Right lobe of liver (tissue), 6 donors: ENCODE measurements at regions not wholly inside any gene's neighbourhood (a gene's known extent, or its start where the extent isn't known, plus 50 kb on each side); places are given as distances from the start of the nearest gene placed in this dataset.

Experiments
- ATAC-seq, 4 donors: fragments of 200-7000 bp; cut with Tn5 transposase; one replicate each; pipeline ENCODE4 v1.9.1; 2020; ENCODE audit warnings: mild to moderate bottlenecking in 4 of 4, moderate library complexity in 4 of 4
- DNase-seq, 3 donors: peaks; one replicate each; pipeline ENCODE4 v3.0.0-alpha.2; 2020
- H3K27ac ChIP-seq, 3 donors: fragments of 200-600 bp; one replicate each; pipeline ENCODE4 v1.8.0; 2022
- H3K27me3 ChIP-seq, 2 donors: fragments of 200-600 bp; one replicate each; pipeline ENCODE4 v1.8.0; 2022
- H3K36me3 ChIP-seq, 4 donors: fragments of 200-600 bp; sonication (generic) in 1 of 4; one replicate each; pipeline versions ENCODE4 v1.5.1 to v1.8.0; 2017 to 2022; ENCODE audit warnings: control low read depth in 1 of 4
- H3K4me1 ChIP-seq, 4 donors: fragments of 200-600 bp; sonication (generic) in 1 of 4; one replicate each; pipeline versions ENCODE4 v1.5.1 to v1.8.0; 2017 to 2022; ENCODE audit warnings: control low read depth in 1 of 4
- H3K4me3 ChIP-seq, 3 donors: fragments of 200-600 bp; one replicate each; pipeline ENCODE4 v1.8.0; 2022
- H3K9me3 ChIP-seq, 4 donors: fragments of 200-600 bp; sonication (generic) in 1 of 4; one replicate each; pipeline versions ENCODE4 v1.5.1 to v1.8.0; 2017 to 2022; ENCODE audit warnings: control low read depth in 1 of 4
- POLR2A ChIP-seq: fragments of 450-650 bp; IDR thresholded peaks from one replicate; pipeline ENCODE4 v1.6.1; 2017; ENCODE audit warnings: antibody characterized with exemption, mild to moderate bottlenecking
- WGBS: methylation state at CpG from one replicate; pipeline ENCODE4 v1.1.6; 2018; ENCODE audit warnings: low coverage, low lambda C conversion rate; ENCODE audit not compliant: insufficient coverage; ENCODE audit errors: missing lambda C conversion rate; 5-methylcytosine and 5-hydroxymethylcytosine counted together
- intact Hi-C, 2 donors: fragments of 100-400 bp; cut with DNase I; formaldehyde crosslinking; loops; one replicate each; pipeline versions ENCODE4 v1.11.2 to v1.14.1; 2022
- TF ChIP-seq, protein P1 (sequence below), 4 donors: fragments of 200-600 bp in 3 of 4; fragments of 450-650 bp in 1 of 4; IDR thresholded peaks; one replicate each; pipeline versions ENCODE4 v1.5.1 to v1.8.0; 2016 to 2022; ENCODE audit warnings: antibody characterized with exemption in 4 of 4, mild to moderate bottlenecking in 2 of 4
- donor health status: DM: no; HTN: yes; CAD: no.
- donor health status: DM: no; HTN: no; CAD: no.
- donor health status: DM: no; HTN: no; CAD: no.
- donor health status: DM: no; HTN: yes; CAD: no.
- donor health status: DM: no; HTN: yes; CAD: no.

DNA sequence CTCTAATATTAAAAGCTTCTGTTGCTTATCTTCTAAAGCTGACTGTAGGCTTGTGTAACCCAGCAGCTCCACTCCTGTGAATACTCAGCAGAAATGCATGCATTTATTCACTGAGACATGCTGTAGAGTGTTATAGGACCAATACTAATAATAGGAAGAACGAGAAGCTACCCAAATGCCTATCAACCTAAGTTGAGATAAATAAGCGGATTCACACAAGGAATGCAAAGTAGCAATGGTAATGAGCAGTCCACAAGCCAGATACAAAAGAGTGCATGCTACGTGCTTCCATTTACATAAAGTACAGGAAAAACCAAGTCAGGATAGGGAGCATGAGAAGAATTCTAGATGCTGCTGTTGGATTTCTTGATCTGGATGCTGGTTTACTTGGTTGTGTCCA lies 155.9 kb downstream of the AASDH start:
- no peak for DNase-seq
- 74% methylated on average over 3 of the region's 3 CpGs for WGBS
- H3K36me3 ChIP-seq = no peaks in the 10 kb centered on the region
- TF ChIP-seq, protein P1, sequence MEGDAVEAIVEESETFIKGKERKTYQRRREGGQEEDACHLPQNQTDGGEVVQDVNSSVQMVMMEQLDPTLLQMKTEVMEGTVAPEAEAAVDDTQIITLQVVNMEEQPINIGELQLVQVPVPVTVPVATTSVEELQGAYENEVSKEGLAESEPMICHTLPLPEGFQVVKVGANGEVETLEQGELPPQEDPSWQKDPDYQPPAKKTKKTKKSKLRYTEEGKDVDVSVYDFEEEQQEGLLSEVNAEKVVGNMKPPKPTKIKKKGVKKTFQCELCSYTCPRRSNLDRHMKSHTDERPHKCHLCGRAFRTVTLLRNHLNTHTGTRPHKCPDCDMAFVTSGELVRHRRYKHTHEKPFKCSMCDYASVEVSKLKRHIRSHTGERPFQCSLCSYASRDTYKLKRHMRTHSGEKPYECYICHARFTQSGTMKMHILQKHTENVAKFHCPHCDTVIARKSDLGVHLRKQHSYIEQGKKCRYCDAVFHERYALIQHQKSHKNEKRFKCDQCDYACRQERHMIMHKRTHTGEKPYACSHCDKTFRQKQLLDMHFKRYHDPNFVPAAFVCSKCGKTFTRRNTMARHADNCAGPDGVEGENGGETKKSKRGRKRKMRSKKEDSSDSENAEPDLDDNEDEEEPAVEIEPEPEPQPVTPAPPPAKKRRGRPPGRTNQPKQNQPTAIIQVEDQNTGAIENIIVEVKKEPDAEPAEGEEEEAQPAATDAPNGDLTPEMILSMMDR (IDR thresholded peaks at IDR 0.05) = no peak
- TF ChIP-seq POLR2A = no peak
- no peaks in the 10 kb centered on the region for H3K27me3 ChIP-seq
- H3K9me3 ChIP-seq = no peaks in the 10 kb centered on the region
- ATAC-seq = no peak
- no peaks in the 10 kb centered on the region for H3K4me1 ChIP-seq
- intact Hi-C loops = no loop called here
- no peak overlapping the region for H3K27ac ChIP-seq
- H3K4me3 ChIP-seq = no peak overlapping the region

DNA sequence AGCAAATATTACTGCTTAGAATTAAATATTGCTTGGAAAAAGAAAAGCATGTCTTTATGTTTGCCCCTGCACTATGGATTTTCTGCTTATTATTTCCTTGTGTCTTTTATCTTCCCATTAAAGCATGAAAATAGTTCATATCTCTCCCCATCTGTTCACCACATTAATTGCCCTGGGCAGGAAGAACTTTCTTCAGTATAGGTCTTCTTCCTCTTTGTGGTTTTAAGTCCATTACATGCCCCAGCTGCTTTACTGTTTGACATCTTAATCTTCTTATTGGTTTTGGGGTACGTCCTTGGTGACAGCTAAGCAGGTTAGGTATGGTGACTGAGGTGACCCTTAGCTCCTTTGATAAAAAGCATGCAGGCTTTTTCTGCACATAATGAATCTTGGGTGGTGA lies 157.3 kb downstream of the AASDH start:
- TF ChIP-seq, protein P1 (IDR thresholded peaks at IDR 0.05) = no peak
- TF ChIP-seq POLR2A = no peak
- Histone ChIP-seq H3K9me3 (no peaks in the 10 kb centered on the region), H3K36me3 (no peaks in the 10 kb centered on the region), H3K27ac (no peak overlapping the region), H3K4me1 (no peaks in the 10 kb centered on the region), H3K4me3 (no peak overlapping the region), H3K27me3 (no peaks in the 10 kb centered on the region)
- no peak for DNase-seq
- intact Hi-C loops = no loop called here
- no peak for ATAC-seq
- 0% methylated on average over 1 of the region's 1 CpG for WGBS

DNA sequence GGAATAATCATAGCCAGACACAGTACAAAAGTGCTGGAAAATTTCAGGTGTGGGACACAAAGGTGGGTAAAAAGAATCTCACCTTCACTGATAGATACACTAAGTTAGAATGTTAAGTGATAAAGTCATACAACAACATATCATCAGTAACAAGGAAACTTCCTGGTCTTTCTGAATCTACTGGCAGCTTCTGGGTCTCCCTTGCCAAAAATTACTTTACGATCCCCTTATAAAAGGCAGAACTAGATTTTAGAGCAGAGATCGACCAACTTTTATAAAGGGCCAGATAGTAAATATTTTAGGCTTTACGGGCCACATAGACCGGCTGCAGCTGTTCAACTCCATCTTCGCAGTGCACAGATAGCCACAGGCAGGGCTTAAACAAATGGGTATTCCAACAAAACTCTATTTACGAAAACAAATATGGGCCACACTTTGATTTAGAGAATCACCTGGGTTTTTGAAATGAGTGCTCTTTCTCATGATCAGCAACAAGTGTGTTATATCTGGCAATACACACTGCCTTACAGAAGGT lies 159.9 kb downstream of the AASDH start:
- H3K9me3 ChIP-seq = no peaks in the 10 kb centered on the region
- H3K27ac ChIP-seq = no peak overlapping the region
- H3K27me3 ChIP-seq = no peaks in the 10 kb centered on the region
- DNase-seq (no peak), ATAC-seq (no peak)
- H3K4me1 ChIP-seq = no peaks in the 10 kb centered on the region
- no peak for TF ChIP-seq POLR2A
- TF ChIP-seq, protein P1 (IDR thresholded peaks at IDR 0.05) = no peak
- intact Hi-C loops = no loop called here
- H3K4me3 ChIP-seq = no peak overlapping the region
- no peaks in the 10 kb centered on the region for H3K36me3 ChIP-seq
- WGBS = 70% methylated on average over 4 of the region's 6 CpGs

DNA sequence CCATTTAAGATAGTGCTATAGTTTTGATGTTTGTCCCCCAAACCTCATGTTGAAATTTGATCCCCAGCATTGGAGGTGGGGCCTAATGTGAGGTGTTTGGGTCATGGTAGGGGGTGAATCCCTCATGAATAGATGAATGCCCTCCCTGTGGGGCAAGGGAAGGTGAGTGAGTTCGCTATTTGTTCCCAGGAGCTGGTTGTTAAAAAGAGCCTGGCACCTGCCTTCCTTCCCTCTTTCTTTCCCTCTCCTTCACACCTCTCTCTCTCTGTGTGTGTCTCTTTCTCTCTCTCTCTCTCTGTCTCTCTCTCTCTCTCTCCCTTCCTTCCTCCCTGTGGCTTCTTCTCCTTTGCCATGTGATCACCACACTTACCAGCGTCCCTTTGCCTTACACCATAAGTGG lies 160.7 kb downstream of the AASDH start:
- no peak for ATAC-seq
- TF ChIP-seq, protein P1 (IDR thresholded peaks at IDR 0.05) = no peak
- Histone ChIP-seq H3K36me3 (no peaks in the 10 kb centered on the region), H3K4me1 (no peaks in the 10 kb centered on the region), H3K9me3 (no peaks in the 10 kb centered on the region), H3K27me3 (no peaks in the 10 kb centered on the region), H3K27ac (no peak overlapping the region), H3K4me3 (no peak overlapping the region)
- intact Hi-C loops = no loop called here
- 67% methylated on average over 2 of the region's 2 CpGs for WGBS
- DNase-seq = no peak

DNA sequence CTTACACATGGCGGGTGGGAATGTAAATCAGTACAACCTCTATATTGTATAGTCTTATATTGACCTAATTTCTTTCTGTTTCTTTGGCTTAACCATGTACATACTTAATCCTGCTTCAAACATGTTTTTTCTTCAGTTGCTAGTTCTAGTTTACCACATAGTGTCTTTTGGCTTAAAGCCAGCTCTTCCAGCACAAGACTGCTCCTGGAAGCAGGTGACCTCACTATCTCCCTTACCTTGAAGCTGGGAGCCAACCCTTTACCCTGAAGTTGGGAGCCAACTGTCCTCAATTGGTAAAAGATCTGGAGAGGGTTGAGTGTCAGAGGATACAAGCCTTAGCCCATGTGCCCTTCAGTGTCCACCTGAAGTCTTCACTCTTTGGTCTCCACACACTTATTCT lies 162.7 kb downstream of the AASDH start:
- no peaks in the 10 kb centered on the region for H3K4me1 ChIP-seq
- WGBS = 93% methylated on average over 1 of the region's 1 CpG
- no peak for TF ChIP-seq POLR2A
- TF ChIP-seq, protein P1 (IDR thresholded peaks at IDR 0.05) = no peak
- no peak overlapping the region for H3K4me3 ChIP-seq
- no peak for DNase-seq
- no peak overlapping the region for H3K27ac ChIP-seq
- H3K36me3 ChIP-seq = no peaks in the 10 kb centered on the region
- no peak for ATAC-seq
- intact Hi-C loops = no loop called here
- no peaks in the 10 kb centered on the region for H3K27me3 ChIP-seq
- no peaks in the 10 kb centered on the region for H3K9me3 ChIP-seq
